ENCODE measurements at regions not wholly inside any gene's neighbourhood (a gene's known extent, or its start where the extent isn't known, plus 50 kb on each side); places are given as distances from the start of the nearest gene placed in this dataset.
"Not testable (repeated sequence)": the region's sequence is repeated elsewhere in the genome, so short reads cannot be mapped to it uniquely, and the experiment has no call there.

DNA sequence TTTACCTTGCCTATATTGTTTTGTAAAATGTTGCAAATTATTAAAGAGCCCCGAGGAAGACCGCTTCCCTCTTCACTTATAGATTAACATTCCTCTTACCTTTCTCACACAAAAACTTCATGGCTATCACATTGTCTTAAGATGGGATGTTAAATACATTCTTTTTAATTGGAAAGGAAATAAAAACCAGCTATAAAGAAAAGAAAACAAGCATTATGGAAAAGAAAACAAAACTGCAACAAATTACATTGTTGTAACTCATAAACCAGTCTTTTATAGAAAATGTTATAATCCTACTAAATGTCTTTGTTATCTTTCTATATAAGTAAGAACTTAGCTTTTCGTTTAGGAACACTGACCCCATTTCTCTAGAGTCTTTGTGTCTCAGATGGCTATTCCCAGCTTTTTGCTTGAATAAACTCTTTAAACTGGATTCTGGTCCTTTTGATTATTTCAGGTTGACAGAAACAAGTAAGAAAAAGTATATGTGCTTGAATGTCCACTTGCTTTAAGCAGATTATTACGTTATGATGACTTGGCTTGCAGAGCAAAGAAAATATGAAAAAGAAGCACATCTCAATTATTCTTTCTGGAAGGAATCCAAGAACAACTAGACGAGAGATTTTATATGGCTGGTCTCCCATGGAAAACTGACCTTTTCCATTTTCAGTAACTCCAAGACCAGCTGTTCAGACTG lies 128.2 kb downstream of the AKR1D1 start:
- H3K4me3 ChIP-seq (ENCODE audit: low read length), result no peak overlapping the region
- TF ChIP-seq ZNF274 (IDR thresholded peaks at IDR 0.05; ENCODE audit: low read depth, low read length), result no peak

DNA sequence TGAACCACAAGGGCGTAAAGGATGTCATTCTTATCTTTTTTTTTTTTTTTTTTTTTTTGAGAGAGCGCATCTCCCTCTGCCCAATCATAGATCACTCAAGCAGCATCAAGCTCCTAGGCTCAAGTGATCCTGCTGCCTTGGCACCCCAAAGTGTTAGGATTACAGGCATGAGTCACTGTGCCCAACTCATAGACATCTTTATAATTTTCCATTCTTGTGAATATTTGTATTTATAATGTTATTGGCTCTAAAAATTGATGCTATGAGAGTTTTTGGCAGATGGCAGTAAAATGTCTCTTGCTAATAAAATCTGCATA lies 128.7 kb downstream of the AKR1D1 start:
- no peak overlapping the region for H3K4me3 ChIP-seq (ENCODE audit: low read length)
- no peak for TF ChIP-seq ZNF274 (IDR thresholded peaks at IDR 0.05; ENCODE audit: low read depth, low read length)

DNA sequence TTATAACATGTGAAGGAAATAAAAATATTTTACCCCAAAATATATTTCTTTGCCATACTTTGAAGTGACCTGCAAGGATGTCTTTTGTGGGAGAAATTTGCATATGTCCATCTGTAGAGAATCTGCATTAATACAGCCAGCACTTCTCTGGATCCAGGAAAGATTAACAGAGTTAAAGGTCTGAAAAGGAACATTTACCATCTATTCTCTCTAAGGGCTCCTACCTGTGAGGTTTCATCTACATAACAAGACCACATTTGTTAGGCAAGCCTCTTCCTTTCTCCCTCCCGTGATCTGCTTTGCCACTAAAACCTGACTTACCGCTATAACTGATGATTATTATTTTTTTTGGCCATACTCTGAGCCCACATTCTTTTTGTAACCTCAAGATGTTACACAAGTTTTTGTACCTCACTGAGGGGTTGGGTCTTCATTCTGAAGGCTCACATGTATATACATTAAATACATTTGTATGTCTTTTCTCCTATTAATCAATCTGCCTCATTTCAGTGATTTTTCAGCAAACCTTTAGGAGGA lies 129.4 kb downstream of the AKR1D1 start:
- no peak for TF ChIP-seq ZNF274 (IDR thresholded peaks at IDR 0.05; ENCODE audit: low read depth, low read length)
- H3K4me3 ChIP-seq (ENCODE audit: low read length), result no peak overlapping the region

DNA sequence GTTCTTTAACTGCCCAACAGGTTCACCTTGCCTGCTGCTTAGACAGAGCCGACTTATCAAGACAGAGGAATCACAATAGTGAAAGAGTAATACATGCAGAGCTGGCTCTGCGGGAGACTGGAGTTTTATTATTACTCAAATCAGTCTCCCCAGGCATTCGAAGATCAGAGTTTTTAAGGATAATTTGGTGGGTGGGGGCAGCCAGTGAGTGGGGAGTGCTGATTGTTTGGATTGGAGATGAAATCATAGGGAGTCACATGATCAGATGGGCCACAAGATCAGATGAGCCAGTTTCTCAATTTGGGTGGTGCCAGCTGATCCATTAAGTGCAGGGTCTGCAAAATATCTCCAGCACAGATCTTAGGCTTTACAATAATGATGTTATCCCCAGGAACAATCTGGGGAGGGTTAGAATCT lies 131.3 kb downstream of the AKR1D1 start:
- no peak overlapping the region for H3K4me3 ChIP-seq (ENCODE audit: low read length)
- no peak for TF ChIP-seq ZNF274 (IDR thresholded peaks at IDR 0.05; ENCODE audit: low read depth, low read length)

DNA sequence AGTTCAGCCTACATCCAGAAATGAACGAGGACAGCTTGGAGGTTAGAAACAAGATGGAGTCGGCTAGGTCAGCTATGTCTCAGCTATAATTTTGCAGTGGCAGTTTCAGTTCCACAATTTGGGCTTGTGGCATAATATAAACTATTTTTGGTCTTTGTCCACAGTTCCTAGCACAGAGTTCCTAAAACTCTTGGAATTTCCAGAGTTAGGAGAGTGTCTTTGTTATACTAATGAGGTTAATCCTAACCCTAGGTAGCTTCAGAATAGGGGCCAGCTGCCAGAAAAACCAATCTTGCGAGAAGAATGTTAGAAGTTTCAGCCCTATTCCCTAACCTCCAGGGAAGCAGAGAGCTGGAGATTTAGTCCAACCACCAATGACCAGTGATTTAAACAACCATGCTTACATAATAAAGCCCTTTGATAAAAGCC lies 131.9 kb downstream of the AKR1D1 start:
- no peak overlapping the region for H3K4me3 ChIP-seq (ENCODE audit: low read length)
- TF ChIP-seq ZNF274 (IDR thresholded peaks at IDR 0.05; ENCODE audit: low read depth, low read length), result no peak

DNA sequence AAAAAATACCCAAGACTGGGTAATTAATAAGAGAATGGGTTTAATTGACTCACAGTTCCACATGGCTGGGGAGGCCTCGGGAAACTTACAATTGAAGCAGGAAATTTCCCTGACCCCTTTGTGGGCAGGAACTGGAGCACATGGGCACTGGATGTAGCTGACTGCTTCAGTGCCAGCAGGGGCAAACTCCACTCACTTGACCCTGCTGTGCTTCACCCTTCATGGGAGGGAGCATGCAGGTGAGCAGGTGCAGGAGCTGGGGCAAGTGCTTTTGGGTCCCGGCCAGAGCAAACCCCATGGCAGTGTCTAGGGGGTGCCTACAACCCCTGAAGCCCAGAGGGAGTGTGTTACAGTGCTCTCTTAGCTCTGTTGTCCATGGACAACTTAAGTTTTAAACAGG lies 132.6 kb downstream of the AKR1D1 start:
- no peak for TF ChIP-seq ZNF274 (IDR thresholded peaks at IDR 0.05; ENCODE audit: low read depth, low read length)

DNA sequence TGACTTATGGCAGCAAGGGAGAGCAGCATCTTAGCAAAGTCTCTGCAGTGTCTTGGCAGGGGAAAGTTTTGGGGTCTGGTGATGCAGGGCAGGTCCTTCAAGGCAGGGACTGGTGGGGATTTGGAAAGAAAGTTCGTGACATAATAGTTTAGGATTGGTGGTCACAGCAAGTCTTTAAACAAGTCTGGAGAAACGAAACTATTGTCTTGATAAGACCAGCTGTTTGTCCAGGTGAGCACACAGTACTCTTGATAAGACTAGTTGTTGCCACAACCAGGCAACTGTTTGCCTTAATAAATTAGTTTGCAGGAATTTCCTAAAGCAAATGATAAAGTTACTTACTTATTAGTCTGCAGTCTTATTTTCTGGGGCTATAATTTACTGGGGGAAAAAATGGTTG lies 136.1 kb downstream of the AKR1D1 start:
- H3K4me3 ChIP-seq (ENCODE audit: low read length), result no peak overlapping the region
- no peak for TF ChIP-seq ZNF274 (IDR thresholded peaks at IDR 0.05; ENCODE audit: low read depth, low read length)

More for the DNA sequence above, 132.6 kb downstream of the AKR1D1 start:
- no peak overlapping the region for H3K4me3 ChIP-seq (ENCODE audit: low read length)

DNA sequence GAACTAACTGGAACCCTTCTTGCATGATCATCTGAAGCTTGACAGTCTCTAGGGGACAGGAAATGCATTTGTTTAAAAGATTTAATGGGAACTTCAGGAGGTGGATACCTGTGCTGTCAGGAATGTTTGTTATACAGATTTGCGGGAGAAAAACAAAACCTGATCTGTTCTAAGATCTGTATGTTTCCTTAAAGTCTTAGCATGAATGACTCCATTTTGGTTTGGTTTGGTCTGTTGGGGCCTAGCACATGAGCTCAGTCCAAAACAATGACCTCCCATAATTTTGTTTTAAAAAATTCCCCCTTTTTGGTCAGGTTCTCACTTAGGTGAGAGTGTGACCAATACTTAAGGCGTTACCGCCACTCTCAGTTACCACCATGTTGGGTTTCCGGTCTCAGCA lies 138.7 kb downstream of the AKR1D1 start:
- H3K4me3 ChIP-seq (ENCODE audit: low read length), result no peak overlapping the region
- no peak for TF ChIP-seq ZNF274 (IDR thresholded peaks at IDR 0.05; ENCODE audit: low read depth, low read length)

DNA sequence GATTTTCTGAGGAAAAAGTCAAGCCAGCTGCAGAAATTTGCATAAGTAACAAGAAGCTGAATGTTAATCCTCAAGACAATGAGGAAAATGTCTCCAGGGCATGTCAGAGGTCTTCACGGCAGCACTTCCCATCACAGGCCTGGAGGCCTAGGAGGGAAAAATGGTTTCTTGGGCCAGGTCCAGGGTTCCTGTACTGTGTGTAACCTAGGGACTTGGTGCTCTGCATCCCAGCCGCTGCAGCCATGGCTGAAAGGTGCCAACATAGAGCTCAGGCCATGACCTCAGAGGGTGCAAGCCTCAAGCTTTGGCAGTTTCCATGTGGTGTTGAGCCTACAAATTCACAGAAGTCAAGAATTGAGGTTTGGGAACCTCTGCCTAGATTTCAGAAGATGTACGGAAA lies 144.1 kb downstream of the AKR1D1 start:
- not testable (repeated sequence) for H3K4me3 ChIP-seq (ENCODE audit: low read length)

DNA sequence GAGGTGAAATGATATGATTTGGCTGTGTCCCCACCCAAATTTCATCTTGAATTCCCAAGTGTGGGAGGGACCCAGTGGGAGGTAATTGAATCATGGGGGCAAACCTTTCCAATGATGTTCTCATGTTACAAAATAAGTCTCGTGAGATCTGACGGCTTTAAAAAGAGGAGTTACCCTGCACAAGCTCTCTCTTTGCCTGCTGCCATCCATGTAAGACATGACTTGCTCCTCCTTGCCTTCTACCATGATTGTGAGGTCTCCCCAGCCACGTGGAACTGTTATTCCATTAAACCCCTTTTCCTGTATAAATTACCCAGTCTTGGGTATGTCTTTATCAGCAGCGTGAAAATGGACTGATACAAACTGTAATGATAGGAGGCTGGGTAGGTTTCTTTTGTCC lies 145.1 kb downstream of the AKR1D1 start:
- not testable (repeated sequence) for H3K4me3 ChIP-seq (ENCODE audit: low read length)

DNA sequence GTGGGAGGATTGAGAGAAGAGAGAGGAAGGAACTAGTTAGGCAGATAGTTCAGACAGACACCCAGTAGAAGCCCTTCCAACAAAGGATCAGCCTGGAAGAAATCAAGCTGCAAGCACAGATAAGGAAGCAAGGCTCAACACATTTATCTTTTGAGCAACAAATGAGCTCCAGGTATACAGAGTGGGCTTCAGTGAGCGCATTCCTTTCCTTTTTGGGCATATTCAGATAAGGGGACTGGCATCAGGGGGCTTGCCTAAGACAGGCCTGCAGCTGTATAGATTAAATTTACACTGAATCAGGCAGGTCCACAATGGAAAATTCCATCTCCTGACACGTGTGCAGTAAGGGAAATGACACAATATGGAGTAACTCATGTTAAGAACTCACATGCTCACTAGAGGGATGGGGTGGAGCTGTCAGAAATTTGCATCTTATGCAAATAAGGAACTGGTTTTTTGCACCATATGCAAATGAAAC lies 147.2 kb downstream of the AKR1D1 start:
- TF ChIP-seq ZNF274 (IDR thresholded peaks at IDR 0.05; ENCODE audit: low read depth, low read length), result no peak
- H3K4me3 ChIP-seq (ENCODE audit: low read length), result no peak overlapping the region

DNA sequence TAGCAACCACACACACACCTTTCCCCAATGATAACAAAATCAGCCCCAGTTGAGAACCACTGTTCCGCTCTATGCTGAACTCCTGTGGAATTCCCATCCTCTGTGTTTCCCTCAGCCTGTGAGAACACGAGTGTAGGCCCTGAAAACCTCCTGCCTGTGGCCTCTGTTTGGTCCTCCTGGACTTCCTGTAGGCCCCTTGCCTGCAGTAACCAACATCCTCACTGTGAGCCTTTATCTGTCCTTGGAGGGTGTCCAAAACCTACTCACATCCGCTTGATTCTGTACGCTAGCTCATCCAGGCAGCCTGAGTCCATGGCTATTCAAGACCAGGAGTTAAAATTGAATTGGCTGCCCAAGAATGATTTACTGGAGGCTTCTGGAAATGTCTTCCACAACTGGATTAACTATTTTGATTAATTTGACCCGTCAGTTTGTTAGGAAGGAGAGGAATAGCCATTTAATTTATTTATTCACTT lies 149.8 kb downstream of the AKR1D1 start:
- TF ChIP-seq ZNF274 (IDR thresholded peaks at IDR 0.05; ENCODE audit: low read depth, low read length), result no peak
- H3K4me3 ChIP-seq (ENCODE audit: low read length), result no peak overlapping the region

DNA sequence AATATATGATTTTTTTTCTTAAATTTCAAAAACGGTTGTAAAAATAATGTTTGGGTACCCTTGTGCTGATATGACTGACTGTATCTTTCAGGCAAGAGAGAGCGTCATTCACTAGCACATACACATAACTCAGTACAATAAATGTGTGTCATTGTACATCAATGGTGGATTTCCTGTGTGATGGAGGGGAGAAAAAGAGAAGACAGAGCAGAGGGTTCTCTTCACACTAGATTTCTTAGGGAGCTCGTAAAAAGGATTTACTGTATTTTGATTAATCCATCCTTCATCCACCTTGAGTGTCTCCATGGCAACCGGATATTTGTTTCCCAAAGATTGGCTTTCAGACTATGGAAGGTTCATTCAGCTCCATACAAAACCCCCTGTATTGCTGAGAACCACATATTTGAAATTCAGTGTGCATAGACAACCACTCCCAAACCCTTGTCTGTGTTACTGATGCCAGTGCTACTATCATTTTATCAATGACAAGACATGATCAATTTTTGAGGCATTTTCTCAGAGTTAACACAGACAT lies 150.6 kb downstream of the AKR1D1 start:
- H3K4me3 ChIP-seq (ENCODE audit: low read length), result no peak overlapping the region

DNA sequence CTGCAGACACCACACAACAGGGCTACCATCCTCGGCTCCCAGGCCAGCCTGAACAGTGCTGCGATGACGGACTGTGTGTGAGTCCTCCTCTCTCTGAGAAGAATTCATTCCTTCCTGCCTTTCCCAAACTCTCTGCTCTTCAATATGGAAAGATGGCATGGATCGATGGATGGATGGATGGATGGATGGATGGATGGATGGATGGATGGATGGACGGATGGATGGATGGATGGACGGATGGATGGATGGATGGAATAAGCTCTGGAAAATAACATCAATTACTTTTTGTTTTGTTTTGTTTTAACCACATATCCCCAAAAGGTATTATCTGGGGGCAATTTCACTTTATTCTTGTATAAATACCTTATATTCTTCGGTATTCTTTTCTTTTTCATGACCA lies 151.9 kb downstream of the AKR1D1 start:
- no peak for TF ChIP-seq ZNF274 (IDR thresholded peaks at IDR 0.05; ENCODE audit: low read depth, low read length)
- no peak overlapping the region for H3K4me3 ChIP-seq (ENCODE audit: low read length)

More for the DNA sequence above, 150.6 kb downstream of the AKR1D1 start:
- TF ChIP-seq ZNF274 (IDR thresholded peaks at IDR 0.05; ENCODE audit: low read depth, low read length), result no peak

DNA sequence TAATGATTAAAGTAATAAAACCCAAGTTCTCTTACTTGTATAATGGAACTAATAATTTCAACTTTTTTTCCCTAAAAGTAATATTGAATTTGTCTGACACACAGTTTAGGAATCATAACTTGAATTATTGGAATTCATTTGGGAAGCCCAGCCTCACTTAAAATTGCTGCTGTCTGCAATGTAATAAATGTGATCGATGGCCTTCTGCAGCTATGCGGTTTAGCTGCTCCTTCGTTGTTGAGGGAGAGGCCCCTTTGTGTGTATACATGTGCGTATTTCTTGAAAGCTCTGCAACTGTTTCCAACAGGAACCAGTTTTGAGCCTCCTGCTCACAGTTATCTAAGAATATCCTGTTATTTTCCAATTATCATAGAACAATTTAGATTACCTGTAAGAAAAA lies 152.5 kb downstream of the AKR1D1 start:
- TF ChIP-seq ZNF274 (IDR thresholded peaks at IDR 0.05; ENCODE audit: low read depth, low read length), result no peak
- H3K4me3 ChIP-seq (ENCODE audit: low read length), result no peak overlapping the region

DNA sequence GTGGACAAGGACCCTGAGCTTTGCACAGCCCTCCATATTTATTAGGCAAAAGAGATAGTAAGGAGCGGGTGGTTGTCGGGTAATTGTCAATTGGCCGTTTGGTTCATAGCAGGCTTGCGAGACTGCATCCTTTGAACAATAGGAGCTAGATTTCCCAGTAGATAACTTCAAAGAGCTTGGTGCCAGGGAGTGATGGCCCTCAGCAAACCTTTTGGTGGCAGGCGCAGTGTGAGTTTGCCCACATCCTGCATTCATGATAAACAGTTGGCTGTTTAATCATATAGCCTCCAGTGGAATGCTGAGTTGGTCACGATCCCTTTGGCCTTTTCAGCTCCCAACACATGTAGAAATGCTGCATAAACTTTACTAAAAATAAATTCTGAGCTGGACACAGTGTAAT lies 156.9 kb downstream of the AKR1D1 start:
- no peak for TF ChIP-seq ZNF274 (IDR thresholded peaks at IDR 0.05; ENCODE audit: low read depth, low read length)
- no peak overlapping the region for H3K4me3 ChIP-seq (ENCODE audit: low read length)
